GM23338 (cell line): ENCODE measurements at regions not wholly inside any gene's neighbourhood (a gene's known extent, or its start where the extent isn't known, plus 50 kb on each side); places are given as distances from the start of the nearest gene placed in this dataset.

Source experiments
- ATAC-seq: fragments of 200-7000 bp; cut with Tn5 transposase; 3 replicates; pipeline ENCODE4 v1.9.1; 2020
- DNase-seq: peaks from one replicate; pipeline ENCODE4 v3.0.0-alpha.2; 2015; ENCODE audit warnings: low spot score
- H2AFZ ChIP-seq: fragments of 200-600 bp; sonication (generic); 2 replicates; pipeline ENCODE4 v1.8.0; 2016; ENCODE audit warnings: antibody characterized with exemption, mild to moderate bottlenecking, moderate library complexity
- H3F3A ChIP-seq: fragments of 200-600 bp; sonication (generic); replicated peaks from 2 replicates; pipeline ENCODE4 v1.8.0; 2017; ENCODE audit warnings: antibody characterized with exemption, mixed run types, low read depth
- H3K27ac ChIP-seq: fragments of 200-600 bp; sonication (generic); 2 replicates; pipeline ENCODE4 v1.6.1; 2016; ENCODE audit warnings: low read depth
- H3K27me3 ChIP-seq: fragments of 200-600 bp; sonication (generic); 2 replicates; pipeline ENCODE4 v1.8.0; 2016; ENCODE audit warnings: mild to moderate bottlenecking, mixed run types, moderate library complexity; ENCODE audit not compliant: insufficient read depth
- H3K36me3 ChIP-seq: fragments of 200-600 bp; sonication (generic); 2 replicates; pipeline ENCODE4 v1.8.0; 2016; ENCODE audit warnings: mild to moderate bottlenecking; ENCODE audit not compliant: insufficient read depth
- H3K4me1 ChIP-seq: fragments of 200-600 bp; sonication (generic); 2 replicates; pipeline ENCODE4 v1.8.0; 2016; ENCODE audit warnings: mild to moderate bottlenecking, moderate library complexity; ENCODE audit not compliant: insufficient read depth
- H3K4me2 ChIP-seq: fragments of 200-600 bp; sonication (generic); 2 replicates; pipeline ENCODE4 v1.7.1; 2017; ENCODE audit warnings: mixed run types
- H3K4me3 ChIP-seq: fragments of 200-600 bp; sonication (generic); 2 replicates; pipeline ENCODE4 v1.6.1; 2016; ENCODE audit warnings: mixed run types
- H3K79me2 ChIP-seq: fragments of 200-600 bp; sonication (generic); replicated peaks from 2 replicates; pipeline ENCODE4 v1.8.0; 2017; ENCODE audit warnings: mild to moderate bottlenecking; ENCODE audit not compliant: insufficient read depth
- H3K9me2 ChIP-seq: fragments of 200-600 bp; sonication (generic); 2 replicates; pipeline ENCODE4 v1.8.0; 2017; ENCODE audit not compliant: insufficient read depth
- H4K20me1 ChIP-seq: fragments of 200-600 bp; sonication (generic); replicated peaks from 2 replicates; pipeline ENCODE4 v1.8.0; 2017; ENCODE audit warnings: mild to moderate bottlenecking; ENCODE audit not compliant: insufficient read depth
- H3K27ac Mint-ChIP-seq: 2 replicates; pipeline ENCODE4 v1.8.0; 2020; ENCODE audit warnings: inconsistent platforms, mild to moderate bottlenecking, moderate library complexity, mixed read lengths
- H3K27me3 Mint-ChIP-seq: 3 replicates; pipeline ENCODE4 v1.8.0; 2022; ENCODE audit warnings: low read depth, mild to moderate bottlenecking, moderate library complexity, mixed read lengths, inconsistent platforms; ENCODE audit not compliant: insufficient read depth, poor library complexity
- H3K36me3 Mint-ChIP-seq: 3 replicates; pipeline ENCODE4 v1.8.0; 2021; ENCODE audit warnings: low read depth, mild to moderate bottlenecking, inconsistent platforms, moderate library complexity, mixed read lengths
- H3K4me1 Mint-ChIP-seq: 3 replicates; pipeline ENCODE4 v1.8.0; 2020; ENCODE audit warnings: mild to moderate bottlenecking, inconsistent platforms, mixed read lengths
- H3K4me3 Mint-ChIP-seq: 3 replicates; pipeline ENCODE4 v1.8.0; 2021; ENCODE audit warnings: moderate library complexity, mild to moderate bottlenecking, inconsistent platforms, mixed read lengths
- H3K9me3 Mint-ChIP-seq: 3 replicates; pipeline ENCODE4 v1.8.0; 2020; ENCODE audit warnings: moderate library complexity, mild to moderate bottlenecking, inconsistent platforms, mixed read lengths
- CREB1 ChIP-seq: fragments of 250-450 bp; sonication (Bioruptor Pico); IDR thresholded peaks from 2 replicates; pipeline ENCODE4 v1.5.0; 2020; ENCODE audit warnings: low read depth, mild to moderate bottlenecking, moderate library complexity
- EZH2phosphoT487 ChIP-seq: fragments of 200-600 bp; sonication (generic); IDR thresholded peaks from one replicate; pipeline ENCODE4 v1.8.1; 2018; ENCODE audit warnings: antibody characterized with exemption; ENCODE audit not compliant: unreplicated experiment
- JUNB ChIP-seq: IDR thresholded peaks from one replicate; pipeline ENCODE4 v1.6.1; 2016; ENCODE audit warnings: antibody characterized with exemption; ENCODE audit not compliant: unreplicated experiment
- NANOG ChIP-seq: IDR thresholded peaks from 2 replicates; pipeline ENCODE4 v1.6.1; 2016; ENCODE audit warnings: antibody characterized with exemption, borderline replicate concordance
- POLR2AphosphoS5 ChIP-seq: IDR thresholded peaks from 2 replicates; pipeline ENCODE4 v1.6.1; 2016; ENCODE audit warnings: antibody characterized with exemption, low read depth
- STAT1 ChIP-seq: IDR thresholded peaks from one replicate; pipeline ENCODE4 v1.6.1; 2016; ENCODE audit warnings: antibody characterized with exemption; ENCODE audit not compliant: unreplicated experiment
- ZNF114 ChIP-seq: fragments of 250-450 bp; sonication (Bioruptor Pico); IDR thresholded peaks from 2 replicates; pipeline ENCODE4 v1.5.0; 2020; ENCODE audit warnings: mild to moderate bottlenecking, moderate library complexity
- ZNF331 ChIP-seq: fragments of 250-450 bp; sonication (Bioruptor Pico); IDR thresholded peaks from 2 replicates; pipeline ENCODE4 v1.5.0; 2020; ENCODE audit warnings: low read depth, mild to moderate bottlenecking, moderate library complexity
- TF ChIP-seq, protein P1 (sequence below): fragments of 250-450 bp; sonication (Bioruptor Pico); IDR thresholded peaks from 2 replicates; pipeline ENCODE4 v1.5.0; 2020; ENCODE audit warnings: mild to moderate bottlenecking, moderate library complexity
- TF ChIP-seq, protein P2 (sequence below): IDR thresholded peaks from 2 replicates; pipeline ENCODE4 v1.6.1; 2016; ENCODE audit warnings: antibody characterized with exemption
- TF ChIP-seq, protein P3 (sequence below), 2 experiments: fragments of 200-600 bp in 1 of 2; sonication (generic) in 1 of 2; conservative IDR thresholded peaks; 2 replicates each; pipeline versions ENCODE4 v1.5.1 to v1.6.1; 2016 to 2017; ENCODE audit warnings: antibody characterized with exemption in 2 of 2, low read depth in 2 of 2, mild to moderate bottlenecking in 2 of 2, moderate library complexity in 1 of 2

DNA sequence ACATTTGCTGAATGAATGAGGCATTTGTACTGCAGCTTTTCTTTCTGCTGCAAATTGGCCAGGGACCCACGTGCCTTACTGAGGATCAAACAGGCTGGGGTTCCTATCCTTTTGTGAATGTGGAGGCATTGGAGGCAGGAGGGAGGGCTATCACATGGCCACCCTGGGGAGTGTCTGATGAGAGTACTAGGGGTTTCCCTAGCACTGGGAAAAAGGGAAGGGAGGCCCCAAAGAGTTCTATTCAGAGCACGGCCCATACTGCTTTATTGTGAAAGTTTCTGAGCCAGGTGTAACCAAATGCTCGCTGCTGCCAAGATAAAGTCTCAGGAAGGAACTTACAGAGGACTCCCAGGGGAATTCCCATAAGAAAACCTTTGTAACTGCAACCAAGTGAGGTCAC lies 78.4 kb upstream of the ANO1 start:
- Mint-ChIP-seq H3K9me3 (peaks cover 12% of the 10 kb centered on the region), H3K4me3 (no peak overlapping the region), H3K27me3 (peaks cover 34% of the 10 kb centered on the region), H3K36me3 (peaks cover 2% of the 10 kb centered on the region; the same call in 1 of the 3 replicates), H3K27ac (peak overlapping the region; percentile 4; the same call in 1 of the 2 replicates), H3K4me1 (peaks cover 20% of the 10 kb centered on the region)
- Histone ChIP-seq H2AFZ (no peak overlapping the region), H3K9me2 (no peaks in the 10 kb centered on the region), H3F3A (no peaks in the 10 kb centered on the region), H3K79me2 (no peaks in the 10 kb centered on the region), H3K4me3 (no peak overlapping the region), H3K27me3 (peaks cover 31% of the 10 kb centered on the region), H3K27ac (no peak overlapping the region), H3K4me1 (peaks cover 15% of the 10 kb centered on the region), H3K4me2 (peak overlapping the region; percentile 57), H3K36me3 (no peaks in the 10 kb centered on the region), H4K20me1 (no peaks in the 10 kb centered on the region)
- peak; percentile 52 for DNase-seq
- ATAC-seq, result peak; percentile 96
- no peak for TF ChIP-seq ZNF114 (CRISPR knock-in tag)
- TF ChIP-seq POLR2AphosphoS5, result no peak
- TF ChIP-seq, protein P1, sequence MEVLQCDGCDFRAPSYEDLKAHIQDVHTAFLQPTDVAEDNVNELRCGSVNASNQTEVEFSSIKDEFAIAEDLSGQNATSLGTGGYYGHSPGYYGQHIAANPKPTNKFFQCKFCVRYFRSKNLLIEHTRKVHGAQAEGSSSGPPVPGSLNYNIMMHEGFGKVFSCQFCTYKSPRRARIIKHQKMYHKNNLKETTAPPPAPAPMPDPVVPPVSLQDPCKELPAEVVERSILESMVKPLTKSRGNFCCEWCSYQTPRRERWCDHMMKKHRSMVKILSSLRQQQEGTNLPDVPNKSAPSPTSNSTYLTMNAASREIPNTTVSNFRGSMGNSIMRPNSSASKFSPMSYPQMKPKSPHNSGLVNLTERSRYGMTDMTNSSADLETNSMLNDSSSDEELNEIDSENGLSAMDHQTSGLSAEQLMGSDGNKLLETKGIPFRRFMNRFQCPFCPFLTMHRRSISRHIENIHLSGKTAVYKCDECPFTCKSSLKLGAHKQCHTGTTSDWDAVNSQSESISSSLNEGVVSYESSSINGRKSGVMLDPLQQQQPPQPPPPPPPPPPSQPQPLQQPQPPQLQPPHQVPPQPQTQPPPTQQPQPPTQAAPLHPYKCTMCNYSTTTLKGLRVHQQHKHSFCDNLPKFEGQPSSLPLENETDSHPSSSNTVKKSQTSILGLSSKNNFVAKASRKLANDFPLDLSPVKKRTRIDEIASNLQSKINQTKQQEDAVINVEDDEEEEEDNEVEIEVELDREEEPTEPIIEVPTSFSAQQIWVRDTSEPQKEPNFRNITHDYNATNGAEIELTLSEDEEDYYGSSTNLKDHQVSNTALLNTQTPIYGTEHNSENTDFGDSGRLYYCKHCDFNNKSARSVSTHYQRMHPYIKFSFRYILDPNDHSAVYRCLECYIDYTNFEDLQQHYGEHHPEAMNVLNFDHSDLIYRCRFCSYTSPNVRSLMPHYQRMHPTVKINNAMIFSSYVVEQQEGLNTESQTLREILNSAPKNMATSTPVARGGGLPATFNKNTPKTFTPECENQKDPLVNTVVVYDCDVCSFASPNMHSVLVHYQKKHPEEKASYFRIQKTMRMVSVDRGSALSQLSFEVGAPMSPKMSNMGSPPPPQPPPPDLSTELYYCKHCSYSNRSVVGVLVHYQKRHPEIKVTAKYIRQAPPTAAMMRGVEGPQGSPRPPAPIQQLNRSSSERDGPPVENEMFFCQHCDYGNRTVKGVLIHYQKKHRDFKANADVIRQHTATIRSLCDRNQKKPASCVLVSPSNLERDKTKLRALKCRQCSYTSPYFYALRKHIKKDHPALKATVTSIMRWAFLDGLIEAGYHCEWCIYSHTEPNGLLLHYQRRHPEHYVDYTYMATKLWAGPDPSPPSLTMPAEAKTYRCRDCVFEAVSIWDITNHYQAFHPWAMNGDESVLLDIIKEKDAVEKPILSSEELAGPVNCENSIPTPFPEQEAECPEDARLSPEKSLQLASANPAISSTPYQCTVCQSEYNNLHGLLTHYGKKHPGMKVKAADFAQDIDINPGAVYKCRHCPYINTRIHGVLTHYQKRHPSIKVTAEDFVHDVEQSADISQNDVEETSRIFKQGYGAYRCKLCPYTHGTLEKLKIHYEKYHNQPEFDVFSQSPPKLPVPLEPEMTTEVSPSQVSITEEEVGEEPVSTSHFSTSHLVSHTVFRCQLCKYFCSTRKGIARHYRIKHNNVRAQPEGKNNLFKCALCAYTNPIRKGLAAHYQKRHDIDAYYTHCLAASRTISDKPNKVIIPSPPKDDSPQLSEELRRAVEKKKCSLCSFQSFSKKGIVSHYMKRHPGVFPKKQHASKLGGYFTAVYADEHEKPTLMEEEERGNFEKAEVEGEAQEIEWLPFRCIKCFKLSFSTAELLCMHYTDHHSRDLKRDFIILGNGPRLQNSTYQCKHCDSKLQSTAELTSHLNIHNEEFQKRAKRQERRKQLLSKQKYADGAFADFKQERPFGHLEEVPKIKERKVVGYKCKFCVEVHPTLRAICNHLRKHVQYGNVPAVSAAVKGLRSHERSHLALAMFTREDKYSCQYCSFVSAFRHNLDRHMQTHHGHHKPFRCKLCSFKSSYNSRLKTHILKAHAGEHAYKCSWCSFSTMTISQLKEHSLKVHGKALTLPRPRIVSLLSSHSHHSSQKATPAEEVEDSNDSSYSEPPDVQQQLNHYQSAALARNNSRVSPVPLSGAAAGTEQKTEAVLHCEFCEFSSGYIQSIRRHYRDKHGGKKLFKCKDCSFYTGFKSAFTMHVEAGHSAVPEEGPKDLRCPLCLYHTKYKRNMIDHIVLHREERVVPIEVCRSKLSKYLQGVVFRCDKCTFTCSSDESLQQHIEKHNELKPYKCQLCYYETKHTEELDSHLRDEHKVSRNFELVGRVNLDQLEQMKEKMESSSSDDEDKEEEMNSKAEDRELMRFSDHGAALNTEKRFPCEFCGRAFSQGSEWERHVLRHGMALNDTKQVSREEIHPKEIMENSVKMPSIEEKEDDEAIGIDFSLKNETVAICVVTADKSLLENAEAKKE (CRISPR knock-in tag), result no peak
- no peak for TF ChIP-seq NANOG
- TF ChIP-seq EZH2phosphoT487, result no peak
- TF ChIP-seq ZNF331, result no peak

DNA sequence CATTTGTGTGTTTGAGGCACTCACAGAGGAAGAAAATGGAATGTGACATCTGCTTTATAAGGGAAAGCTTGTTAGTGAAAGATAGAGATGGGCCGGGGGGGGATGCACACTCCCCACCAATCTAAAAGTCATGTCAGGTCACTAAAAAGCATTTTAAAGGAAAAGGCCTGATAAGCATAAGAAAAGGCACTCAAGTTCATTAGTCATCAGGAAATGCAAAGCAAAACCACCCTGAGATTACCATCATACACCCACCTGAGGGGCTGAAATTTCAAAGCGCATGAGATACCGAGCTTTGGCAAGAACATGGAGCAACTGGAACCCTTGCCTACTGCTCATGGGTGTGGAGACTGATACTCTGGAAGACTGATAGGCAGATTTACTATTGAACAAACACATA lies 77.9 kb upstream of the ANO1 start:
- Mint-ChIP-seq H3K36me3 (no peaks in the 10 kb centered on the region), H3K4me1 (peaks cover 20% of the 10 kb centered on the region), H3K27ac (peak overlapping the region; percentile 4; the same call in 1 of the 2 replicates), H3K9me3 (peaks cover 7% of the 10 kb centered on the region), H3K4me3 (no peak overlapping the region), H3K27me3 (peaks cover 34% of the 10 kb centered on the region)
- no peak overlapping the region for H2AFZ ChIP-seq
- H3K36me3 ChIP-seq, result no peaks in the 10 kb centered on the region
- peaks cover 15% of the 10 kb centered on the region for H3K4me1 ChIP-seq
- H3K79me2 ChIP-seq, result no peaks in the 10 kb centered on the region
- peaks cover 31% of the 10 kb centered on the region for H3K27me3 ChIP-seq
- H3K4me2 ChIP-seq, result peak overlapping the region; percentile 57
- no peak overlapping the region for H3K27ac ChIP-seq
- H3K4me3 ChIP-seq, result no peak overlapping the region
- H3F3A ChIP-seq, result no peaks in the 10 kb centered on the region
- H3K9me2 ChIP-seq, result no peaks in the 10 kb centered on the region
- no peaks in the 10 kb centered on the region for H4K20me1 ChIP-seq
- DNase-seq (no peak), ATAC-seq (peak; percentile 33; the same call in 2 of the 3 replicates)
- TF ChIP-seq, protein P2, sequence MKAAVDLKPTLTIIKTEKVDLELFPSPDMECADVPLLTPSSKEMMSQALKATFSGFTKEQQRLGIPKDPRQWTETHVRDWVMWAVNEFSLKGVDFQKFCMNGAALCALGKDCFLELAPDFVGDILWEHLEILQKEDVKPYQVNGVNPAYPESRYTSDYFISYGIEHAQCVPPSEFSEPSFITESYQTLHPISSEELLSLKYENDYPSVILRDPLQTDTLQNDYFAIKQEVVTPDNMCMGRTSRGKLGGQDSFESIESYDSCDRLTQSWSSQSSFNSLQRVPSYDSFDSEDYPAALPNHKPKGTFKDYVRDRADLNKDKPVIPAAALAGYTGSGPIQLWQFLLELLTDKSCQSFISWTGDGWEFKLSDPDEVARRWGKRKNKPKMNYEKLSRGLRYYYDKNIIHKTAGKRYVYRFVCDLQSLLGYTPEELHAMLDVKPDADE, result no peak
- TF ChIP-seq, protein P3, sequence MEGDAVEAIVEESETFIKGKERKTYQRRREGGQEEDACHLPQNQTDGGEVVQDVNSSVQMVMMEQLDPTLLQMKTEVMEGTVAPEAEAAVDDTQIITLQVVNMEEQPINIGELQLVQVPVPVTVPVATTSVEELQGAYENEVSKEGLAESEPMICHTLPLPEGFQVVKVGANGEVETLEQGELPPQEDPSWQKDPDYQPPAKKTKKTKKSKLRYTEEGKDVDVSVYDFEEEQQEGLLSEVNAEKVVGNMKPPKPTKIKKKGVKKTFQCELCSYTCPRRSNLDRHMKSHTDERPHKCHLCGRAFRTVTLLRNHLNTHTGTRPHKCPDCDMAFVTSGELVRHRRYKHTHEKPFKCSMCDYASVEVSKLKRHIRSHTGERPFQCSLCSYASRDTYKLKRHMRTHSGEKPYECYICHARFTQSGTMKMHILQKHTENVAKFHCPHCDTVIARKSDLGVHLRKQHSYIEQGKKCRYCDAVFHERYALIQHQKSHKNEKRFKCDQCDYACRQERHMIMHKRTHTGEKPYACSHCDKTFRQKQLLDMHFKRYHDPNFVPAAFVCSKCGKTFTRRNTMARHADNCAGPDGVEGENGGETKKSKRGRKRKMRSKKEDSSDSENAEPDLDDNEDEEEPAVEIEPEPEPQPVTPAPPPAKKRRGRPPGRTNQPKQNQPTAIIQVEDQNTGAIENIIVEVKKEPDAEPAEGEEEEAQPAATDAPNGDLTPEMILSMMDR (conservative IDR thresholded peaks at IDR 0.05; ENCODE audit: low read depth in 2 of 2), result no peak
- TF ChIP-seq JUNB (no peak), NANOG (no peak), STAT1 (no peak), ZNF114 (CRISPR knock-in tag) (no peak), CREB1 (no peak)
